ENCODE measurements at regions not wholly inside any gene's neighbourhood (a gene's known extent, or its start where the extent isn't known, plus 50 kb on each side); places are given as distances from the start of the nearest gene placed in this dataset.

- no peak for DNase-seq
Measured at GRCh38 chr12:16668198-16668597, 62.2 kb upstream of the LMO3 start.

GRCh38 chr12:16658699-16659098, 52.7 kb upstream of the LMO3 start:
- DNase-seq, result no peak

Measured in activated CD4-positive, alpha-beta T cell treated with anti-CD3 and anti-CD28 coated beads, Interleukin-2, amount 50 U/mL, for 16 hours (primary cell).